Hepatocyte (in vitro differentiated cells): ENCODE measurements at regions not wholly inside any gene's neighbourhood (a gene's known extent, or its start where the extent isn't known, plus 50 kb on each side); places are given as distances from the start of the nearest gene placed in this dataset.

Source experiments
- DNase-seq: peaks from one replicate; pipeline ENCODE4 v3.0.0-alpha.2; 2016; ENCODE audit warnings: low spot score
- H2AFZ ChIP-seq: fragments of 200-600 bp; sonication (generic); 2 replicates; pipeline ENCODE4 v1.6.0; 2016; ENCODE audit warnings: antibody characterized with exemption, mild to moderate bottlenecking
- H3K27ac ChIP-seq: fragments of 200-600 bp; sonication (generic); 2 replicates; pipeline ENCODE4 v1.5.1; 2016; ENCODE audit warnings: mild to moderate bottlenecking
- H3K27me3 ChIP-seq: fragments of 200-600 bp; sonication (generic); 2 replicates; pipeline ENCODE4 v1.6.1; 2016
- H3K36me3 ChIP-seq: fragments of 200-600 bp; sonication (generic); replicated peaks from 2 replicates; pipeline ENCODE4 v1.5.1; 2016; ENCODE audit warnings: low read depth; ENCODE audit not compliant: insufficient read depth
- H3K4me1 ChIP-seq: fragments of 200-600 bp; sonication (generic); 2 replicates; pipeline ENCODE4 v1.5.1; 2016; ENCODE audit warnings: mild to moderate bottlenecking, moderate library complexity; ENCODE audit not compliant: insufficient read depth
- H3K4me2 ChIP-seq: fragments of 200-600 bp; sonication (generic); 2 replicates; pipeline ENCODE4 v1.6.0; 2016
- H3K4me3 ChIP-seq: fragments of 200-600 bp; sonication (generic); 2 replicates; pipeline ENCODE4 v1.5.1; 2016; ENCODE audit warnings: mild to moderate bottlenecking
- H3K79me2 ChIP-seq: fragments of 200-600 bp; sonication (generic); 2 replicates; pipeline ENCODE4 v1.6.0; 2017; ENCODE audit warnings: mild to moderate bottlenecking
- H3K9me2 ChIP-seq: fragments of 200-600 bp; sonication (generic); replicated peaks from 2 replicates; pipeline ENCODE4 v1.6.0; 2017; ENCODE audit warnings: mild to moderate bottlenecking; ENCODE audit not compliant: insufficient read depth
- H3K9me3 ChIP-seq: fragments of 200-600 bp; sonication (generic); 2 replicates; pipeline ENCODE4 v1.5.1; 2016; ENCODE audit warnings: low read depth, mild to moderate bottlenecking
- H4K20me1 ChIP-seq: fragments of 200-600 bp; sonication (generic); 2 replicates; pipeline ENCODE4 v1.6.0; 2016; ENCODE audit warnings: mild to moderate bottlenecking; ENCODE audit not compliant: insufficient read depth, poor library complexity, severe bottlenecking
- CTCF ChIP-seq: fragments of 200-600 bp; sonication (generic); IDR thresholded peaks from 2 replicates; pipeline ENCODE4 v1.5.1; 2016; ENCODE audit warnings: antibody characterized with exemption, mild to moderate bottlenecking; ENCODE audit not compliant: poor library complexity
- EZH2 ChIP-seq: fragments of 200-600 bp; sonication (generic); IDR thresholded peaks from 2 replicates; pipeline ENCODE4 v1.6.1; 2016; ENCODE audit warnings: antibody characterized with exemption, mild to moderate bottlenecking, borderline replicate concordance
- EZH2phosphoT487 ChIP-seq: fragments of 200-600 bp; sonication (generic); IDR thresholded peaks from one replicate; pipeline ENCODE4 v1.6.1; 2018; ENCODE audit warnings: antibody characterized with exemption, mild to moderate bottlenecking, low read depth, moderate library complexity; ENCODE audit not compliant: unreplicated experiment, severe bottlenecking
- WGBS: methylation state at CpG from one replicate; pipeline ENCODE4 v1.1.6; 2016; ENCODE audit warnings: low lambda C conversion rate; ENCODE audit errors: missing lambda C conversion rate; 5-methylcytosine and 5-hydroxymethylcytosine counted together

GRCh38 chr2:205889114-205889513 is 196.9 kb downstream of the INO80D start:
- no peak overlapping the region for H3K4me3 ChIP-seq
- no peak overlapping the region for H3K4me2 ChIP-seq
- H3K27me3 ChIP-seq, result no peaks in the 10 kb centered on the region
- no peaks in the 10 kb centered on the region for H3K36me3 ChIP-seq
- H3K9me2 ChIP-seq, result no peaks in the 10 kb centered on the region
- H4K20me1 ChIP-seq, result no peaks in the 10 kb centered on the region
- H3K4me1 ChIP-seq, result no peaks in the 10 kb centered on the region
- 81% methylated on average over 3 of the region's 3 CpGs for WGBS
- H3K79me2 ChIP-seq, result no peaks in the 10 kb centered on the region
- no peak for DNase-seq
- H3K9me3 ChIP-seq, result no peaks in the 10 kb centered on the region
- TF ChIP-seq EZH2phosphoT487 (no peak), EZH2 (no peak), CTCF (no peak)
- no peak overlapping the region for H3K27ac ChIP-seq
- H2AFZ ChIP-seq, result no peak overlapping the region

- no peaks in the 10 kb centered on the region for H3K36me3 ChIP-seq
- H3K4me2 ChIP-seq, result no peak overlapping the region
- TF ChIP-seq EZH2 (no peak), EZH2phosphoT487 (no peak), CTCF (no peak)
- no peaks in the 10 kb centered on the region for H4K20me1 ChIP-seq
- no peak overlapping the region for H3K4me3 ChIP-seq
- no peak for DNase-seq
- H3K27ac ChIP-seq, result no peak overlapping the region
- H3K4me1 ChIP-seq, result no peaks in the 10 kb centered on the region
- 82% methylated on average over 10 of the region's 10 CpGs for WGBS
- no peak overlapping the region for H2AFZ ChIP-seq
- H3K79me2 ChIP-seq, result no peaks in the 10 kb centered on the region
- no peaks in the 10 kb centered on the region for H3K9me2 ChIP-seq
- H3K27me3 ChIP-seq, result no peaks in the 10 kb centered on the region
- H3K9me3 ChIP-seq, result no peaks in the 10 kb centered on the region
Measured at GRCh38 chr2:205887637-205888036, 198.3 kb downstream of the INO80D start.

DNA sequence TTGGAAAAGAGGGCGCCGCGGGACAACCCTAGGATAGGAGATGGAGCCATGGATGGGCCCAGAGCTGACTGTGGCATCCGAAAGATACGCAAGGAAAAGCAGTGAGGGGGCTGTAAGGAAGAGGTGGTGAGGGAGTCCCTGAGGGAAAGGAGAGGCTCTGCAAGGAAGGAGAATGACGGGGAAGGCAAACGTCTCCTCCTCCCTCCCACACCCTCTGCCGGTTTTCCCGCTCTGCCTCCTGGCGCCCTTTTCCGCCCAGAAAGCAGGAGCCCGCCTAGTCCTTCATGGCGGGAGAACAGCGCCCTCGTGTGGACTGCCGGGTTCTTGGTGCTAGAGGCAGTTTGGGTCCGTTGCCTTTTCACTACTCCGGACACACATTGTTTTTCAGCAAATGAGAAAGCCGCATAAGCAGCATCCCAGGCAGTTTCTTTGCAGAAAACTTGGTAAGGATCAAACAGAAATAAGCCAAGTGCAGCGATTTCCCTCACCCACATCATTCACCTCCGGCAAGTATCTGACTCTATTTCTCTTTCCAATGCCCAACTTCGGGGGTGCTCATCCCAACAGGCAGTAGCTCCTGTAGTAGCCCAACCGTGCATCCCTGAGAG is 200.4 kb downstream of the INO80D start:
- Histone ChIP-seq H3K27ac (no peak overlapping the region), H3K9me3 (no peaks in the 10 kb centered on the region)
- 38% methylated on average over 23 of the region's 23 CpGs for WGBS

More for the DNA sequence above, 200.4 kb downstream of the INO80D start:
- no peaks in the 10 kb centered on the region for H3K9me2 ChIP-seq
- no peaks in the 10 kb centered on the region for H3K4me1 ChIP-seq
- no peak overlapping the region for H3K4me3 ChIP-seq
- H3K79me2 ChIP-seq, result no peaks in the 10 kb centered on the region
- H4K20me1 ChIP-seq, result no peaks in the 10 kb centered on the region
- no peaks in the 10 kb centered on the region for H3K27me3 ChIP-seq
- no peaks in the 10 kb centered on the region for H3K36me3 ChIP-seq
- H2AFZ ChIP-seq, result no peak overlapping the region
- peak; percentile 93 for DNase-seq
- no peak overlapping the region for H3K4me2 ChIP-seq
- TF ChIP-seq EZH2, result no peak
- TF ChIP-seq EZH2phosphoT487, result no peak
- TF ChIP-seq CTCF, result peak; percentile 83
